ENCODE measurements at regions not wholly inside any gene's neighbourhood (a gene's known extent, or its start where the extent isn't known, plus 50 kb on each side); places are given as distances from the start of the nearest gene placed in this dataset.
"Not testable (repeated sequence)": the region's sequence is repeated elsewhere in the genome, so short reads cannot be mapped to it uniquely, and the experiment has no call there.

DNA sequence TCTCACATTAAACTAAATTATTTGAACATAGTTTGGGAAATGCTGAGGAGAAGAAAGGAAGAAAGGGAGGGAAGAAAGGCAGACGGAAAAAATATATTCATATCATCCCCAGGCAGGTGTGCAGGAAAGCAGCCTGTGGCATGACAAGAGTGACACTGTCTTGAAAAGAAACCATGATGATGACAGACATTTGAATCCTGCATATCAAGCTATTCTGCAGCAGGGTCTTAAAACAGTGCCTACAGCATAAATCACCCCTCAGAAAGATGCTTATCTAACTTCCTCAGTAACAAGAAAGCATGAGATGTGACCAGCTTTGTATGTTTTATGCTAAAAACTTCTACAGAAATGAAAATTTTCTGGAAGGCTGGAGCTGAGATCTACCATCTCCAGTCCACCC lies 144.5 kb upstream of the GRM7 start:
- no peak for ATAC-seq
- no peak for DNase-seq (ENCODE audit: low spot score)

DNA sequence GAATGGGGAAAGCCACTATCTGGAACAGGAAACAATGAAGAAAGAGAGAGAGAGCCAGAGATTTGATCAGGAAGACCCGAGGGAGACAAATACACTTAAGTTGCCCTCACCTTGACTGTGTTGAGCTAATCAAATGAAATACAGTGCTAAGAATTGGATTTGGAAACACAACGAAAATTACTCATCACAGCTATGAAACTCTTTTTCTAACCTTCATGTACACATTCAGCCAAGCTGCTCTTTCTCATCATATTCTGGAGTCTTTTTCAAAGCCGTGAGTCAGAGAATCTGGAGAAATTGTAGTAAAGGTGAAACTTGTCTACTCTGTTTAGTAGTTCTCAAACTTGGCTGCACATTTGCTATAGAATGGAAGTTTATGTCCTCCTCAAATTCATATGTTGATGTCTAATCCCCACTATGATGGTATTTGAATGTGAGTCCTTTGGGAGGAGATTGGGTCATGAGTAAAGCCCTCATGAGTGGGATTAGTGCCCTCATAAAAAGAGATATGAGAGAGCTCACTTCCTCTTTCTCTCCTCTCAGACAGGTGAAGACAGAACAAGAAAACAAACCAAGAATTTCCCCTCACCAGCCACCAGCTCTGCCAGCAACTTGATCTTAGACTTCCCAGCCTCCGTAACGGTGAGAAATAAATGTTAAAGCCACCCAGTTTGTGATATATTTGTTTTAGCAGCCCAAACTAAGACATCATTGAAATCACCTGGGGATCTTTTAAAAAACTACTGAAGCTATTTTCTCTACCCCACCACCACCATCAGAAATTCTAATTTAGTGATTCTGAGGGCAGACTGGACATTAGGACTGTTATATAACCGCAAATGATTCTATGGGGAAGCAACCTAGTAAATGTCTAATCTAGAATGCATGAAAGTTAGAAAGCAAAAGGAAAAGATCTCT lies 143.6 kb upstream of the GRM7 start:
- DNase-seq (ENCODE audit: low spot score) (no peak), ATAC-seq (no peak)

DNA sequence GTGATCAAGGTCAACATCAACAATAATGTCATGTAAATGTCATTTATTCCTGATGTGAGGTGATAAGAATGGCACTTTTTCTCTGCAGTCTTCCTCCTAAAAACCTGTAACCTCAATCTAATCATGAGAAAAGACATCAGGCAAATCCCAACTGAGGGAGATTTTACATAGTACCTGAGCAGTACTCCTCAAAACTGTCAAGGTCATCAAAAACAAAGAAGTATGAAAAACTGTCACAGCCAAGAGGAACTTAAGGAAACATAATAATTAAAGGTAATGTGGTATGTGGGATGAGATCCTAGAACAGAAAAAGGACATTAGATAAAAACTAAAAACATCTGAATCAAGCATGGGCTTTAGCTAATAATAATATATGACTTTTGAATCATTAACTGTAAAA lies 140.9 kb upstream of the GRM7 start:
- DNase-seq (ENCODE audit: low spot score), result no peak
- ATAC-seq, result no peak

DNA sequence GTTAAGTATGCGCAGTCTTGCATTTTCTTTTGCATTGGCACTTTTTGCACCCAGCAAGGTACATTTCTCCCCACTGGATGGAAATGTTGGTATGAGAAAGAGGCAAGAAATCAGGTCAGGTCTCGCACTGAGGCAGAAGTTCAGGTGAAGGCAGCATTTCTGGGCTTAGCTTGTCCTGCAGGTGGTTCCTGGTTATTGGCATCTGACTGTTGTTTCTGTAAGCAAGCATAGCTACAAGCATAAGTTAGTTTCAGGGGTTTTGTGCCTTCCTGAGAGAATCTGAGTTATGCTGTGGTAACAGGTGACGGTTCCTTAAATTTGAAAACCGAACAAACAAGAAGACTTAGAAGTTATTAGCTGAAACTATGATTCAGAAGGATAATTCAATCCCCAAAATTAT lies 139.4 kb upstream of the GRM7 start:
- ATAC-seq (no peak), DNase-seq (ENCODE audit: low spot score) (no peak)

DNA sequence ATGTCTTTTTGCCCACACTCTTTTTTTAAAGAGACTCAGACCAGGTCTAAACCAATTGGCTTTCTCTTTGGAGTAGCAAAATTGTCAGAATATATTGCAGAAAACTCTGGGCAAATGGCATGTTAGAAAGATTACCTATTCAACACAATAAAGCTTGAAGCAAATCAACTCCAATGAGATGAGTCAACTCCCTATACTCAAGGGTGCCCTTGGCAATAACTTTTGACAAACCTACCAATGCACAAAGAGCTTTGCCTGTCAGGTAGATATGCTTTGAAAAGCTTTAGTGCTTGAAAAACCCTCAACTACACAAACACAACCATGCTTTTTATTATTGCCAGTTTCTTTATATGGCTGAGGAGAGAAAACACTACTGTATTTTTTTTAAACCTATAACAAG lies 137.7 kb upstream of the GRM7 start:
- no peak for ATAC-seq
- DNase-seq (ENCODE audit: low spot score), result no peak

DNA sequence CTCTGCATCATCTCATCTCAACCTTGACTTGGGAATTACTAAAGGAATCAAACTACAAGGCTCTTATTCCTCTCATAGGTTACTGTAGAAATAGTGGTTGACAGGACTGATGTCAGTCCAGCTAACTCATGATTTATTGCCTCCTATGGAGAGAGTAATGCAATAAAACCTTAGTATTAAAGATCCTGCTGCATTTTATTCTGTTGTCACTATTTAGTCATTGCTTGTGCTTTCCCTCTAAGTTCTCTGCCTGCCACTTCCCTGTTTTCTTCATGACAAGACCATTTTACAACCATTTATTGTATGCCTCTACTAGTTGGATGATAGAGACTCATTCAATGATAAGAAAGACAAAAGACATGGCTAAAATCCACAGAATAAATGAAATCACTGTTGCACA lies 134.1 kb upstream of the GRM7 start:
- ATAC-seq (no peak), DNase-seq (ENCODE audit: low spot score) (no peak)

DNA sequence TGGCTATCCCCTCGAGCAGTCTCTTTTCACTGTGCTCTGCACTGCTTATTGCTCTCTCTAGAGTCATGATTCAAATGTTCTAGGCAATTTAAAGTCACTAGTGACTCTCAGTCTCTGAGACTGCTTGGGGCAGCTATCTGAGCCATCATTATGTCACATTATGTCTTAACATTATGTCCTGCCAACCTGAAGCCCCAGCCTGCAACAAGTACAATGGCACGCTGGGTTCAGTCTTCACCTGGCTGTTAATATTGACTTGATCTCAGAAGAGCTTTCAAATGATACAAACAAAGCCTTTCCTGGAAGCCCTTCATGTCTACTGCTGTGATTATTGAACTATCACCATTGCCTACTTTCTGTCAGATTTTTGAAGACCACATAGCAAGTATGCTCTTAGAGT lies 128.1 kb upstream of the GRM7 start:
- DNase-seq (ENCODE audit: low spot score), result no peak
- ATAC-seq, result no peak

DNA sequence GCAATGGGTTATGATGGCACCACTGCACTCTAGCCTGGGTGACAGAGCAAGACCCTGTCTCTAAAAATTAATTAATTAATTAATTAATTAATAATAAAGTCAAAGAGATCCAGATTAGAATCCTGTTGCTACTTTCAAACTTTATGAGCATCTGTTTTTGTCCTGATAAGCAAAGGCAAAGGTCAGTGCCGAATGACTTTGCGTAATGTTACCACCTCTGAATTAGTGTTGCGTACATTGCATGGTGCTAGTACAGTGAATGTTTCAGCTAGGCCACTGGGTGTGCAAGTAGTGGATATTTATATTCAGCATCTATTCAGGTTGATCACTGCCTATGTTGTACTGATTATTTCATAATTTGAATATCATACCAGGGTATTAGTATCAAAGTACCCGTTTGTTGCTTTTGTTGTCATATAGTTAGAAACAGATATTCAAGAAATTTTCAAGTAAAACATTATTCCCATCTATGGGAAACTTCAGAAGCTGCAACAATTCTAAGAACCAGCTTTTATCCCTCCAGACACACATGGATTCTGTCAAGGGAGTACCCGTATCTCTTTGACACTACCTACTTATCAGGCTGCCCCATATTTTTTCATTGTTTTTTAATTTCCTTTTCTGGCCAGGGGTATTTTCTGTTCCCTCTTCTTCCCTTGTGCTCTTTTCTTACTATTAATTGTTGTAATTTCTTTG lies 127.1 kb upstream of the GRM7 start:
- DNase-seq (ENCODE audit: low spot score) (no peak), ATAC-seq (no peak)

DNA sequence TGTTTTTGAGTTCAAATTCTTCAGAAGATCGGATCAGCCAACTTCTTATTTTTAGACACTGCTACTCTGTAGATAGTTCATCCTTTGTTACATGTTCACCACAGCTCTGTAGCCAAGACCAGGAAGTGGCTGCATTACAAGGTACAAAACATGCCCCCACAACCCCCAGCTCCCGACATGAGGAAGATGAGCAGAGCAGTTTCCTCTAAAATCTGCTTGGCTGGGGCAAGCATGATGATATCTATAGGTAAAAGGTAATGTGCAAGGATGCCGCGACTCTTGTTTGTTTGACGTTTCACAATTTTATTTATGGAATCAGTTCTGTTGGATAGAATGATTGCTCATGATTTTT lies 126.5 kb upstream of the GRM7 start:
- ATAC-seq (no peak), DNase-seq (ENCODE audit: low spot score) (no peak)

DNA sequence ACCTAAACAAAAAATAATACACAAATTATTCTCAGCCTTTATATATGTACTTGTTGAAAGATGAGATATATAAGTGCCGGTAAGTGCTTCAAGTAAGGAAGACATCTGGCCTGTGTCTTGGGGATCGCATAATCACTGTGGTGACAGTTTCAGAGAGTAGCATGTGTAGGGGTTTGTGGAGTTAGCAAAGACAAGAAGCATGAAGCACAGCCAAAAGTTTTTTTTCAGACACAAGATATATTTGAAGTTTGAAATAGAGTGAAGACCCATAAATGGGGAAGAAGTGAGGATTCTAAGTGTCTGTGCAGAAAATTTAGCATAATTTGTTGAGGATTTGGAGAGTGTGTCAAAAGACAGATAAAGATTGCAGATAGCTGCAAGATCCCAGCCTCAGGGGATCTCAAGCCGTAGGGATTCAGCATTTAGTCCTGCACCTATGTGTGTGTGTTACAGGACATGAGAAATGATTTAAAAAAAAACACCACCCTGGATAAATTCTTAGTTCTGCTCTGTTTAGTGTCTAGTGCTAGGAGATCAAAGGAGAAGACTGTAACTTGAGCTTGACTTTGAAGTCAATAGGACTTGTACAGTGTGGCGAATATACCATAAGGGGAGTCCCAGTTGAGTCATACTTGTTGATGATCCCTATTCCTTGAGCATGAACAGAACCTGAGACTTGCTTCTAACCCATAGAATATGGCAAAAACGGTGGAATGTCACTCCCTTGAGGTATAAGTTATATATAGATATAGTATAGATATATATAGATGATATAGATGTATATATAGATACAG lies 123.9 kb upstream of the GRM7 start:
- ATAC-seq (no peak), DNase-seq (ENCODE audit: low spot score) (no peak)

DNA sequence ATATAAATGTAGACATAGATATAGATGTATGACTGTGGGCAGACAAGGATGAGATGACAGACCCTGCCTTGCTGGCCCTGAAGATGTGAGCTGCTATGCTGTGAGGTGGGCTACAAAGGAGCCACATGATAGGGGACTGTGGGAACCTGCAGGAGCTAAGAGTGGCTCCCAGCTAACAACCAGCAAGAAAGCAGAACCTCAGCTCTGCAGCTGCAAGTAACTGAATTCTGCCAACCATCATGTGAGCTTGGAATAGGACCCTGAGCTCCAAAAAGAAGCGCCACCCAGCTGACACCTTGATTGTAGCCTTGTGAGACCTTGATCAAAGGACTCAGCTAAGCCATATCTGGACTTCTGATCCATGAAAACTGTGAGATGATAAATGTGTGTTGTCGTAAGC lies 123.3 kb upstream of the GRM7 start:
- ATAC-seq (no peak), DNase-seq (ENCODE audit: low spot score) (no peak)

DNA sequence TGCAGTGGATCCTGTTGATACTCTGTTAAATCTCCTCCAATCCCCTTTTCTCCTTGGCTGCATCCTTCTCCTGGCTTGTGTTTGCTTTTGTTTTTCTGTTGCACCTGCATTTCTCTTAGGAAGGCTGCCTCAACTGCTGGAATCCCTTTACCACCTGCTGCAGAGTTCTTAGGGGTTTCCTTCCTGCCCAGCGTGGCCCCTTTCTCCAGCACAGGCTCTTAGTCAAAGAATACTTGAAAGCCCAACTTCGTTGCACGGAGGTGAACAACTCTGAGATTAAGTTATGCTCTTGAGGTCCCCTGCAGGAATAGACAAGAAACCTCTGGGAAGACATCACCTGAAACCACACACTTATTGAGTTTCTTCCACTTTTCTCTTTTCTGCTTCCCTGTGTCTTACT lies 121.6 kb upstream of the GRM7 start:
- no peak for ATAC-seq

DNA sequence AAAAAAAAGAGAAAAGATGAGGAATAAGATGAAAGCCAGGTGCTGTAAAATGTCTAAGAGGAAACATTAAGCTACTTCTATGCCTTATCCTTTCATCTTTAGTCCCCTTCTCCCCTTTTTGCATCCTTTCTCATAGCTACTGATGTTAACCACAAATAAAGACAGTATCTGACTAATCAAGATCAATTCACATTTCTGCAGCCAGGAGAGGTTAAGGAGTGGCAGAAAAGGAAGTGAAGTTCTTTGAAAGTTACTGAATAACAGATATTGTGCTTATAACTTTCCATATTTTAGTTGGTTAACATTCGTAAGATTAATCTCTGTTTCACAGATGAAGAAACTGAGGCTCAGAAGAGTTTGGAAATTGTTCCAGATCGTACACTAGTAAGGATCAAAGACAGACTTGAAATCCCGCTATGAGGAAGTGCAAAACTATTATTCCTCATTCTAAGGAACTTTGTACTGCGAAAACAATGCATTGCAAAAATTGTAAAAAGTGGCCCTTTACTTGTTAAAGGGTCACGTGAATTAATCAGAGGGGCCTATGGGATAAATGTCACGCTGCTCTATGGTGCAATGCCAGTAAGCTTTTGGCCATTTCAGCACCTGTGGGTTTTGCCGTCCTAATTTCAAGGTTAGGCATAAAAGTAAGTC lies 117.7 kb upstream of the GRM7 start:
- ATAC-seq (no peak), DNase-seq (ENCODE audit: low spot score) (no peak)

More for the DNA sequence above, 121.6 kb upstream of the GRM7 start:
- DNase-seq (ENCODE audit: low spot score), result no peak

DNA sequence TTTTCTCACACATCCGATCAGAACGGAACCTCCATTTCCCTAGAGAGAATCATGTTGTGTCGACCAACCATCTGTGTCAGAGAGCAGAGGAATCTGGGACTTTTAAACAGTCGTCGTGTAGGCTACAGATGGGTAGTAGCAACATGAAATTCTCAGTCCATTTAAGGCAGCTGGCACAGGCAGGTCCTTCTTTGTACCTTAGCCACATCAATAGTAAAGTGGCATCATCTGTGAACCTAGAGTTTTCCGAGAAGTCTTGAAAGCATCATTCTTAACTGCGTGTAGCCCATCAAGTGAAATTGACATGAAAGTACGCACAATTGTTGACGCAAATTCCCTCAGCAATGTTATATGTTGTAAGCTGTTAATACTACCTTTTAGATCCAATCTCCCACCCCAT lies 114.5 kb upstream of the GRM7 start:
- DNase-seq (ENCODE audit: low spot score), result no peak
- ATAC-seq, result no peak

DNA sequence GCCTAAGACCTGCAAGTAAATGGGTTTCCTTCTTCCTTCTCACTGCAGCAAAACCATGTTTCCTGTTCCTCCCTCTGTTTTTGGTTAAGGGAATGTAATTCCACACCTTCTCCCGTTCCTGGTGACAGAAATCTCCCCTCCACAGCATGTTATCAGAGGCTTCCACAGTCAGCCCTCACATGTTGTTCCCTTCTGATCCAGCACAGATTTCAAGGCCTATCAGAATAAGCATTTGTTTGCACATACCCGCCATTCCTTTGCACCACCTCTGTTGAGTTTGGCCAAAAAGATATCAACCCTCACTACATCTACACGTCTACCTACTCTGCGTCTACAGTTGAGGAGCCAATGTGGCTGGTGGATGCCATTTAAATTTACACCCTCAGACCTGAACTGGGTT lies 113.9 kb upstream of the GRM7 start:
- DNase-seq (ENCODE audit: low spot score) (no peak), ATAC-seq (no peak)

DNA sequence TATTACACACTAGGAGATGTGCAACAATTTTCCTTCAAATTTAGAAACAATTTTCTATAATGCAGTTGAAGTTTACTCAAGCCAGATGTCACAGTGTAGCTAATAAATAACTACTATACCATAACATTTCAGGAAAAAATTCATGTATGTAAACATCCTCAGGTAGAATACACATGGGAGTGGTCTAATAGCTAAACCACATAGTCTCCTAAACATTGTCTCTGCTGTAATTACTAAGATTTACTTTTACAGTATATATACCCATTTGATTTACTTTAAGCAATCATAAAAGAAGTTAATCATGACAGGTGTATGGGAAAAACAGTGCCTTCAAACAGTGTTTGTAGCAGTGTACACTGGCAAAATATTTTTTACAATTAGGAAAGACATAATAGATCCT lies 110.1 kb upstream of the GRM7 start:
- no peak for ATAC-seq
- DNase-seq (ENCODE audit: low spot score), result no peak

DNA sequence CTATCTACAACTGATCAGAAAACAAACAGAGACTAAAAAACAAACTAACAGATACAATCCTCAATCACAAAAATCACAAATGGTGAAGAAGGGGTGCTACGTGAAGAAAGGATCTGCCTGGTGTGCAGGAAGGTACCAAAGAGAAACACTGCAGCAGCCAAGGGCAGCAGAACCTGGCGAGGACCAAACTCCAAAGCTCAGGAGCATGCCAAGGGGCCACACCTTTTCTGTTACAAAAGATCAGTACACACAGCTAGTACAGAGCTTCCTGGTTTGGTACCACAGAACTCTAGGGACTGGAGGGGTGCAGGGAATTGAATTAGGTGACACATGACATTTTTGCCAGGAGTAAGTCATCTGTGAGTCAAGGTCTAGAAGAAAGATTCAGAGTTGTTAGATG lies 107.4 kb upstream of the GRM7 start:
- ATAC-seq (no peak), DNase-seq (ENCODE audit: low spot score) (no peak)

DNA sequence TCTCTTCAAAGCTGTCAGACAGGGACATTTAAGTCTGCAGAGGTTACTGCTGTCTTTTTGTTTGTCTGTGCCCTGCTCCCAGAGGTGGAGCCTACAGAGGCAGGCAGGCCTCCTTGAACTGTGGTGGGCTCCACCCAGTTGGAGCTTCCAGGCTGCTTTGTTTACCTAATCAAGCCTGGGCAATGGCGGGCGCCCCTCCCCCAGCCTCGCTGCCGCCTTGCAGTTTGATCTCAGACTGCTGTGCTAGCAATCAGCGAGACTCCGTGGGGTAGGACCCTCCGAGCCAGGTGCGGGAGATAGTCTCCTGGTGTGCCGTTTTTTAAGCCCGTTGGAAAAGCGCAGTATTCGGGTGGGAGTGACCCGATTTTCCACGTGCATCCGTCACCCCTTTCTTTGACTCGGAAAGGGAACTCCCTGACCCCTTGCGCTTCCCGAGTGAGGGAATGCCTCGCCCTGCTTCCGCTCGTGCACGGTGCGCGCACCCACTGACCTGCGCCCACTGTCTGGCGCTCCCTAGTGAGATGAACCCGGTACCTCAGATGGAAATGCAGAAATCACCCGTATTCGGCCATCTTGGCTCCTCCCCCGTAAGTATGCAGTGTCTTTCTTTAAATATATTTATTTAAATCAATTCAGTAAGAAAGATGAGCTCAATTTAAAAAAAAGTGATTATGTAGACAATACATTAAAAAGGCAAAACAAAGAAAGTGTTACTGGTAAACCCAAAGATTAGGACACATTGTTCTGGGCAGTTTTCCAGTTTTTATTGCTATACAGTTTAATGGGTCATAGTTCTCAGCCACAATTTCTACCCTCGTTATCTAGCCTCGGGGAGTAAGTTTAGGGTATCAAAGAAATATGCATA lies 91.2 kb upstream of the GRM7 start:
- not testable (repeated sequence) for DNase-seq (ENCODE audit: low spot score); ATAC-seq

DNA sequence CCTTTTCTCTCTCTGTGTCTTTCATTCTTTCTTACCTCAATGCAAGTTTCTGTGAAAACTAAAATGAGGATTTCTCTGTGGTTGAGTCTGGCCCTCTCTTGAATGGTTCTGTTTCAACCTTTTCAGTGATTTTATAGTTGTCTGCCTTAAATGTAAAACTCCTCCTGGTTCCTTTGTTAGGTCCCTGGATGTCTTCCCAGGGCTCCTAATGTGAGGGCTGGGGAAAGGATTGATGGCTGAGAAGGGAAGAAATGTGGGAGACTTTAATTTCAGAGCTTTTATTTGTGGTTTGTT lies 90.6 kb upstream of the GRM7 start:
- ATAC-seq (no peak), DNase-seq (ENCODE audit: low spot score) (no peak)

DNA sequence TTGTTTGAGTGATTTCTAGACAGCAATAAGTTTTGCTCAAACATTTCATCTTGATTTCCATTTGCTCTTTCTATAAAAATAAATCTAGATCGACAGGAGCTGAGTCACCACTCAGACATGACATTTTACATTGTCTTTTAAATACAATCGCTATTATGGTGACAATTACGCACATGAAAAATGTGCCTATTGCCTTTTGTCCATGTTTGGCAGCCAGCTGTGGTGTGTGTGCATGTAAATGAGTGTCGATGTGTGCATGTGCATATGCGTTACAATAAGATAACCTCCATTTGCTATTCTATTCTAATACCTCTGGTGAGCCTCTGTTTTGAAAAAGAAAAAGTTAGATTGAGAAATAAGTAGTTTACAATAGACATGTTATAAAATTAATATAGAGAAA lies 89.7 kb upstream of the GRM7 start:
- ATAC-seq (no peak), DNase-seq (ENCODE audit: low spot score) (no peak)

DNA sequence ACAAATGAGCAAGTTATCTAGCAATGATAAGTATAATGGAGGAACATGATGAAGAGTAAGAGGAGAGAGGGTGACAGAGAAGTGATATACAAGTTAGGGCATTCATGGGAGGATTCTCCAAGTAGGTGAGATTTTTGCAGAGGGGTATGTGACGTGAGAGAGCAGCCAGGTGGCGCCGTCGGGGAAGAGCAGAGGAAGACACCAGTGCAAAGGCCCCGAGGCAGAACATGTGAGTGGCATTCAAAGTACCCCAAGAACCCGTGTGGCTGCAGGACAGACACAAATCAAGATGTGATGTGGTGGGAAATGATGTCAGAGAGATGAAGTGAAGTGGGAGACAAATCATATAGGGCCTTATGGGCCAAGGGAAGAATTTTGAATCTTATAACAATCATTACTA lies 81.8 kb upstream of the GRM7 start:
- no peak for ATAC-seq
- no peak for DNase-seq (ENCODE audit: low spot score)
